Lung (tissue), 11 donors: ENCODE measurements at regions not wholly inside any gene's neighbourhood (a gene's known extent, or its start where the extent isn't known, plus 50 kb on each side); places are given as distances from the start of the nearest gene placed in this dataset.
"Not testable (repeated sequence)": the region's sequence is repeated elsewhere in the genome, so short reads cannot be mapped to it uniquely, and the experiment has no call there.

Source experiments
- ATAC-seq: fragments of 200-7000 bp; cut with Tn5 transposase; one replicate; pipeline ENCODE4 v1.9.1; 2020; ENCODE audit warnings: moderate number of reproducible peaks; ENCODE audit not compliant: insufficient read depth, low FRiP score
- DNase-seq, 3 donors: peaks; one replicate each; pipeline ENCODE4 v3.0.0-alpha.2; 2013 to 2017
- H3K27ac ChIP-seq, 2 donors: one replicate each; pipeline ENCODE4 v1.5.1; 2013; ENCODE audit warnings: mild to moderate bottlenecking in 2 of 2, moderate library complexity in 2 of 2, control low read depth in 1 of 2, inconsistent platforms in 1 of 2, low read depth in 1 of 2, low read length in 1 of 2
- H3K27me3 ChIP-seq, 3 donors: one replicate each; pipeline ENCODE4 v1.5.1; 2013; ENCODE audit warnings: low read length in 2 of 3; ENCODE audit not compliant: control insufficient read depth in 3 of 3, insufficient read depth in 3 of 3
- H3K36me3 ChIP-seq, 4 donors: one replicate each; pipeline ENCODE4 v1.5.1; 2013; ENCODE audit warnings: low read length in 4 of 4, mild to moderate bottlenecking in 1 of 4, moderate library complexity in 1 of 4; ENCODE audit not compliant: control insufficient read depth in 4 of 4, insufficient read depth in 4 of 4
- H3K4me1 ChIP-seq, 5 donors: one replicate each; pipeline ENCODE4 v1.5.1; 2013; ENCODE audit warnings: low read length in 5 of 5, mild to moderate bottlenecking in 2 of 5, moderate library complexity in 1 of 5; ENCODE audit not compliant: control insufficient read depth in 5 of 5, insufficient read depth in 5 of 5
- H3K4me3 ChIP-seq: one replicate; pipeline ENCODE4 v1.5.1; 2013; ENCODE audit warnings: mild to moderate bottlenecking, control low read depth, moderate library complexity
- H3K9ac ChIP-seq, 2 donors: one replicate each; pipeline ENCODE4 v1.5.1; 2013; ENCODE audit warnings: low read length in 2 of 2, control low read depth in 1 of 2; ENCODE audit not compliant: insufficient read depth in 1 of 2
- H3K9me3 ChIP-seq, 4 donors: one replicate each; pipeline ENCODE4 v1.5.1; 2013; ENCODE audit warnings: low read length in 3 of 4, mild to moderate bottlenecking in 1 of 4, moderate library complexity in 1 of 4; ENCODE audit not compliant: control insufficient read depth in 4 of 4, insufficient read depth in 3 of 4
- CTCF ChIP-seq: IDR thresholded peaks from 2 replicates; pipeline ENCODE4 v1.5.1; 2012; ENCODE audit warnings: mild to moderate bottlenecking; ENCODE audit errors: control extremely low read depth, extremely low read depth
- WGBS, 2 donors: extraction: QIAGEN DNeasy Blood & Tissue Kit; methylation state at CpG; one replicate each; pipeline ENCODE4 v1.1.7; 2013; 5-methylcytosine and 5-hydroxymethylcytosine counted together
- donor health status: control.
- donor health status: control.
- donor health status: Bipolar disorder and iron deficiency.
- donor health status: healthy.
- donor health status: DM: yes; HTN: yes; CAD: no.

GRCh38 chr10:4150676-4151075, 365.7 kb upstream of the KLF6 start:
- Histone ChIP-seq H3K4me1 (peaks cover 0 to 2% (median 0%) of the 10 kb centered on the region in 5 donors), H3K4me3 (no peak overlapping the region), H3K27ac (no peak overlapping the region), H3K36me3 (no peaks in the 10 kb centered on the region), H3K9ac (no peak overlapping the region), H3K9me3 (peaks cover 0 to 2% (median 0%) of the 10 kb centered on the region in 4 donors), H3K27me3 (no peaks in the 10 kb centered on the region)
- ATAC-seq (no peak), DNase-seq (no peak)
- 94 to 95% methylated on average over 4 of the region's 4 CpGs for WGBS, 2 donors
- no peak for TF ChIP-seq CTCF

GRCh38 chr10:4149460-4149859, 364.5 kb upstream of the KLF6 start:
- ATAC-seq, H3K27ac ChIP-seq, H3K27me3 ChIP-seq, H3K36me3 ChIP-seq, DNase-seq, H3K9ac ChIP-seq, H3K4me1 ChIP-seq, H3K9me3 ChIP-seq, H3K4me3 ChIP-seq: not testable (repeated sequence)
- WGBS, 2 donors = 93% methylated on average over 13 to 14 of the region's 14 CpGs

- H3K9ac ChIP-seq = no peak overlapping the region
- no peak overlapping the region for H3K4me3 ChIP-seq
- DNase-seq (no peak), ATAC-seq (no peak)
- H3K27ac ChIP-seq = no peak overlapping the region
- H3K9me3 ChIP-seq = peaks cover 0 to 2% (median 0%) of the 10 kb centered on the region in 4 donors
- H3K27me3 ChIP-seq = no peaks in the 10 kb centered on the region
- H3K36me3 ChIP-seq = no peaks in the 10 kb centered on the region
- no peak for TF ChIP-seq CTCF
- H3K4me1 ChIP-seq = peaks cover 0 to 2% (median 0%) of the 10 kb centered on the region in 5 donors
Observed at GRCh38 chr10:4147245-4147644, 362.2 kb upstream of the KLF6 start.

- peaks cover 3 to 11% (median 8%) of the 10 kb centered on the region in 4 donors for H3K9me3 ChIP-seq
- WGBS, 2 donors = 90 to 91% methylated on average over 6 of the region's 6 CpGs
- no peaks in the 10 kb centered on the region for H3K27me3 ChIP-seq
- no peak for ATAC-seq
- no peaks in the 10 kb centered on the region for H3K4me1 ChIP-seq
- TF ChIP-seq CTCF = no peak
- no peaks in the 10 kb centered on the region for H3K36me3 ChIP-seq
- H3K4me3 ChIP-seq = no peak overlapping the region
- no peak for DNase-seq
- H3K27ac ChIP-seq = no peak overlapping the region
- no peak overlapping the region for H3K9ac ChIP-seq
Observed at GRCh38 chr10:4144817-4145216, 359.8 kb upstream of the KLF6 start.
